ENCODE measurements at regions not wholly inside any gene's neighbourhood (a gene's known extent, or its start where the extent isn't known, plus 50 kb on each side); places are given as distances from the start of the nearest gene placed in this dataset.
"Not testable (repeated sequence)": the region's sequence is repeated elsewhere in the genome, so short reads cannot be mapped to it uniquely, and the experiment has no call there.

DNA sequence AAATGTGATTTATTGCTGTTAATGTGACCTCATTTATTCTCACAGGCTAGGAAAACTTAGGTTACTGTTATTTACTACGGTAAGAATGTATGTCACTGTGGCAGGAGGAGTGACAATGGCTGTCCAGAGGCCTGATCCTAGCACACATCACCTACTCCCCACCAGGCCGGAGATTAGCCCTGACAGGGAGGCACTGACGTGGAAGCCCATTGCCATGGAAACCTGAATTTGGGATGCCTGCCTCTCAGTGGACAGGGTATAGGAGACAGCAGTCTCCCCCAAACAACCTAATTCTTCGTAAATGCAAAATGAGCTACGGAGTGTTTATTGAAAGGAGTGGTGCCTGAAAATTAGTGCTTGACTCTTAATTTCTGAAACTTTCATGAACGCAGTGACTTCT, 87.6 kb upstream of the SMARCA2 start:
- TF ChIP-seq, protein P1, sequence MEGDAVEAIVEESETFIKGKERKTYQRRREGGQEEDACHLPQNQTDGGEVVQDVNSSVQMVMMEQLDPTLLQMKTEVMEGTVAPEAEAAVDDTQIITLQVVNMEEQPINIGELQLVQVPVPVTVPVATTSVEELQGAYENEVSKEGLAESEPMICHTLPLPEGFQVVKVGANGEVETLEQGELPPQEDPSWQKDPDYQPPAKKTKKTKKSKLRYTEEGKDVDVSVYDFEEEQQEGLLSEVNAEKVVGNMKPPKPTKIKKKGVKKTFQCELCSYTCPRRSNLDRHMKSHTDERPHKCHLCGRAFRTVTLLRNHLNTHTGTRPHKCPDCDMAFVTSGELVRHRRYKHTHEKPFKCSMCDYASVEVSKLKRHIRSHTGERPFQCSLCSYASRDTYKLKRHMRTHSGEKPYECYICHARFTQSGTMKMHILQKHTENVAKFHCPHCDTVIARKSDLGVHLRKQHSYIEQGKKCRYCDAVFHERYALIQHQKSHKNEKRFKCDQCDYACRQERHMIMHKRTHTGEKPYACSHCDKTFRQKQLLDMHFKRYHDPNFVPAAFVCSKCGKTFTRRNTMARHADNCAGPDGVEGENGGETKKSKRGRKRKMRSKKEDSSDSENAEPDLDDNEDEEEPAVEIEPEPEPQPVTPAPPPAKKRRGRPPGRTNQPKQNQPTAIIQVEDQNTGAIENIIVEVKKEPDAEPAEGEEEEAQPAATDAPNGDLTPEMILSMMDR (IDR thresholded peaks at IDR 0.05) = no peak
- no peak overlapping the region for H3K27ac ChIP-seq
- H3K4me3 ChIP-seq = no peak overlapping the region
- DNase-seq (ENCODE audit: low spot score) = no peak
- H3K4me1 ChIP-seq = no peaks in the 10 kb centered on the region
- no peaks in the 10 kb centered on the region for H3K9me3 ChIP-seq
- no peaks in the 10 kb centered on the region for H3K36me3 ChIP-seq
- H3K27me3 ChIP-seq = no peaks in the 10 kb centered on the region

DNA sequence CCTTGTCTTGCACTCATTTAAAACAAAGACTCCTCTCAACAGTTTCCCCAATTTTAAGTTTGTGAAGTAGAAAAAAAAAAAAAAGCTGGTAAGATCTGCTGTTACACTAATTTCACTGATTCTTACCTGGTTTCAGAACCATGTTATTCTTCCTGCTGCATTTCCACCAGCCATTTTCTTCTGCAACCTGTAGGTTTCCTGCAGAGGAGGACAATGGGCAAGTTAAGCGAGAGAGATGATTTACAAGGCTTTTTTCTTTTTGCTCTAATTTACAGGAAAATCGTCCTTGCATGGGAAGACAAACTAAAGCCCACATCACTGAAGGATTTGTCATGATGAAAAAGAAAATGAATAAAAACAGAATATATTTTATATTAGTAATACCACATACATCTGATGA, 86.0 kb upstream of the SMARCA2 start:
- no peak overlapping the region for H3K4me3 ChIP-seq
- H3K9me3 ChIP-seq = no peaks in the 10 kb centered on the region
- H3K36me3 ChIP-seq = no peaks in the 10 kb centered on the region
- TF ChIP-seq, protein P1 (IDR thresholded peaks at IDR 0.05) = no peak
- H3K27ac ChIP-seq = no peak overlapping the region
- no peak for DNase-seq (ENCODE audit: low spot score)
- H3K4me1 ChIP-seq = no peaks in the 10 kb centered on the region
- H3K27me3 ChIP-seq = no peaks in the 10 kb centered on the region

DNA sequence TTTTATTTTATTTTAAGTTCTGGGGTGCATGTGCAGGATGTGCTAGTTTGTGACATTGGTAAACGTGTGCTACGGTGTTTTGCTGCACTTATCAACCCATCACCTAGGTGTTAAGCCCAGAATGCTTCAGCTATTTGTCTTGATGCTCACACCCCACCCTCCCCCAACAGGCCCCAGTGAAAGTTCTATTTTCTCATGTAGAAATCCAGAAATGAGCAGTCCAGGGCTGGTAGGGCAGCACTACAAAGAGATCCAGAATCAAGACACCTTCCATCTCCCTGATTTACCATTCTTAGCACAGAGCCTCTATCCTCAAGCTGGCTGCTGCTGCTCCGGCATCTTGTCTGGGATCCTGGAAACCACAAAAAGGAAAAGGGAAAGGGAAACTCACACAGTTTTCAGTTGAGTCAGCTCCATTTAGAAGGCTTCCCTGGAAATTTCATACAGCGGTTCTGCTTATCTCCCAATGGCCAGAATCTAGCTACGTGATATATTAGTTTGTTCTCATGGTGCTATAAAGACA, 85.4 kb upstream of the SMARCA2 start:
- H3K4me1 ChIP-seq = no peaks in the 10 kb centered on the region
- H3K9me3 ChIP-seq = no peaks in the 10 kb centered on the region
- DNase-seq (ENCODE audit: low spot score) = no peak
- no peaks in the 10 kb centered on the region for H3K36me3 ChIP-seq
- TF ChIP-seq, protein P1 (IDR thresholded peaks at IDR 0.05) = no peak
- H3K27ac ChIP-seq = no peak overlapping the region
- no peak overlapping the region for H3K4me3 ChIP-seq
- no peaks in the 10 kb centered on the region for H3K27me3 ChIP-seq

DNA sequence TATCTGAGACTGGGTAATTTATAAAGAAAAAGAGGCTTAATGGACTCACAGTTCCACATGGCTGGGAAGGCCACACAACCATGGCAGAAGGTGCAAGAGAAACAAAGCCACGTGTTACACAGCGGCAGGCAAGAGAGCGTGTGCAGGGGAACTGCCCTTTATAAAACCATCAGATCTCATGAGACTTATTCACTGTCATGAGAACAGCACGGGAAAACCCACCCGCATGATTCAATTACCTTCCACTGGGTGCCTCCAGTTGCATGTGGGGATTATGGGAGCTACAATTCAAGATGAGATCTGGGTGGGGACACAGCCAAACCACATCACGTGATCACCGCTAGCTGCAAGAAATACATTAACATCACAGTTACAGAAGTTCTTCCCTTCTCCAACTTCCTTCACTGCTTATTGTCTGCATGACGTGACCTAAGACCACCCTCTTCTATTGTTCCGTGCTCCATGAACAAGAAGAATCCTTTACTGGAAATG, 84.9 kb upstream of the SMARCA2 start:
- not testable (repeated sequence) for H3K4me3 ChIP-seq, H3K27me3 ChIP-seq

DNA sequence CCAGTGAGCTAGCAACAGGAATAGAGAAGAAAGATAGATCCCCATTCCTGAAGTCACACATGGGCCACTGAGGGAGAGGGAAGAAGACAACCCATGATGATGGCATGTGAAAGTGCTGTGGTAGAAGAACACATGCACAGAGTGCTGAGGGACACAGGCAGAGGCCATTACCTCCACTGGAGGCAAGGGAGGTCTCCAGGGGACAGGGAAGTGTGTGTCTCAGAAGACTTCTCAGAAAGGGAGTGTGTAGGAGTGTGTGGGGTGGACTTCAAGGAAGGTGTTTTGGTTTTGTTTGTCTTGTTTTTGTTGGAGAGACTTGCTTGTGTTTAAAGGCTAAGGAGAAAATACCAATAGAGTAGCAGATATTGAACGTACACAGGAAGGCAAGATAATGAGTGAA, 77.0 kb upstream of the SMARCA2 start:
- Histone ChIP-seq H3K36me3 (no peaks in the 10 kb centered on the region), H3K27ac (no peak overlapping the region), H3K9me3 (no peaks in the 10 kb centered on the region), H3K4me1 (no peaks in the 10 kb centered on the region), H3K27me3 (no peaks in the 10 kb centered on the region), H3K4me3 (no peak overlapping the region)
- DNase-seq (ENCODE audit: low spot score) = no peak
- TF ChIP-seq, protein P1 (IDR thresholded peaks at IDR 0.05) = no peak

More for the DNA sequence above, 84.9 kb upstream of the SMARCA2 start:
- H3K4me1 ChIP-seq; H3K27ac ChIP-seq; DNase-seq (ENCODE audit: low spot score); H3K36me3 ChIP-seq; H3K9me3 ChIP-seq: not testable (repeated sequence)

DNA sequence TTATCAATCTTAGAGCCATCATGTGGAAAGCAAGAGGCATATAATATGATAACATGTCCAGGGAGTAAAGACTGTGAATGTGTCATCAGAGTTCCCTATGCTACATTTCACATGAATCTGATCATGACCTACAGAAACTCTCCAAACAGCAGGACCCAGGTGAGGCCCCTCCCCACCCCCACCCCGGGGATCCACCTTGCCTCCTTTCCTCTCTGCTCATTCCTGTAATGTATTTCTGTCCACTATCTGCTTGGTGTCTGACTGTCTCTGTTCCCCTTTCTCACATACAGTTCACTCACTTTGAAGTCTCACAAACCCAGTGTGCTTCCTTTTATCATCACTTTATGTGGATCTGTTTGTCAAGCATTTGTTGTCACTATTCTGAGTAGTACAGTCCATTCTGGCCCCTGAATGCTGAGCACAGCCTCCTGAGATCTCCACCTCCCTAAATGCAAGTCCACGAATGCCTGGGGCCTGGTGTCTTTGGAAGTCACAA, 76.4 kb upstream of the SMARCA2 start:
- Histone ChIP-seq H3K27me3 (no peaks in the 10 kb centered on the region), H3K36me3 (no peaks in the 10 kb centered on the region), H3K4me1 (no peaks in the 10 kb centered on the region), H3K4me3 (no peak overlapping the region), H3K9me3 (no peaks in the 10 kb centered on the region), H3K27ac (no peak overlapping the region)
- no peak for DNase-seq (ENCODE audit: low spot score)
- TF ChIP-seq, protein P1 (IDR thresholded peaks at IDR 0.05) = no peak

Measured in right atrium auricular region (tissue), 2 donors.